ENCODE measurements at regions not wholly inside any gene's neighbourhood (a gene's known extent, or its start where the extent isn't known, plus 50 kb on each side); places are given as distances from the start of the nearest gene placed in this dataset.

DNA sequence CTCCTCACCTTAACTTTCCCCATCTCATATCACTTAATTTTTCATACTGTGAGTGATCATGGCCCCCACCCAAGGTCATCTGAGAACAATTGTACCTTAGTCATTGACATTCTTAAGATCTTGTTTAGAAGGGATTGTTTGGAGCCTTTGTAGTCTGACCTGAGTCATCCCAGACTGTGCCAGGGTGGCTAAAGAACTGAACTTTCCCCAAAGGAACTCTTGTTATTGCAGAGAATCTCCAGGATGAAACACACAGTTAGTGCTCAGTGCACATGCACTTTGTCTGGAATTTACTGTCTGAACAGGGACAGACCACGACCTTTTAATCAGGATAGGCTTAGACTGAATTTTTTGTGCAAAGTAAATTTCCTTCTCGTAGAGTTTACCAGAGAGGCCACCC, 112.6 kb upstream of the CCN2 start:
- ATAC-seq (replicated peaks in 1 of 4) (no peak), DNase-seq (no peak)
- POLR2A ChIA-PET: no interaction called here
- Histone ChIP-seq H3K4me3 (ENCODE audit: control insufficient read depth in 1 of 2, extremely low read depth in 1 of 2, low read length in 1 of 2) (no peak overlapping the region), H3K27ac (ENCODE audit: low read length) (no peak overlapping the region), H3K27me3 (replicated peaks in 1 of 2; ENCODE audit: control insufficient read depth in 2 of 2, extremely low read depth in 1 of 2, insufficient read depth in 2 of 2, low read length in 1 of 2) (no peaks in the 10 kb centered on the region), H3K36me3 (ENCODE audit: control insufficient read depth in 2 of 2, extremely low read depth in 1 of 2, insufficient read depth in 1 of 2, low read length in 1 of 2) (no peaks in the 10 kb centered on the region), H3K4me1 (ENCODE audit: control insufficient read depth in 1 of 2, extremely low read depth in 1 of 2, insufficient read depth in 2 of 2, low read length in 2 of 2) (no peaks in the 10 kb centered on the region), H3K9me3 (no peaks in the 10 kb centered on the region)
- Mint-ChIP-seq H3K9me3 (peaks cover 0 to 4% (median 0%) of the 10 kb centered on the region in 3 donors), H3K27ac (no peak overlapping the region), H3K36me3 (no peaks in the 10 kb centered on the region), H3K4me1 (no peaks in the 10 kb centered on the region), H3K4me3 (no peak overlapping the region), H3K27me3 (peaks cover 0 to 4% of the 10 kb centered on the region in 2 donors)
- CTCF ChIA-PET: no interaction called here
- WGBS (ENCODE audit: insufficient coverage): 67% methylated on average over 2 of the region's 2 CpGs

DNA sequence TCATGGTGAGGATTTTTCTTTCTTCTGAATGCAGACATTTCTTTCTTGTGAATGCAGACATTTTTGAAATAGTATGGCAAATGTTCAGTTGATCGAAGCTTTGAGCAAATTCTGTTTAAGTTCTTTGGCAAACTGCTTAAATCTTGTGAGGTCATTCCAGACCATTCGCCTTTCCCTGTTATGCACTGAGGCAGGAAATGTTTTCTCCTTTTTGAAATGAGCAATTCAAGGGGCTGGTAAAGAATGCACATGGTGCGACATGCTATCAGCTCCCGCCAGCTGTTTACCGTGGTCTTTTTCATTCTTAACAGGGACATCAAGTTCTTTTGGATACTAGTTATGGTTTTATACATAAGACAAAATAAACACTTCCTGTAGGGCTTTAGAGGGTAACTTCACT, 112.0 kb upstream of the CCN2 start:
- no peaks in the 10 kb centered on the region for H3K4me1 ChIP-seq (ENCODE audit: control insufficient read depth in 1 of 2, extremely low read depth in 1 of 2, insufficient read depth in 2 of 2, low read length in 2 of 2)
- Mint-ChIP-seq H3K4me3 (no peak overlapping the region), H3K36me3 (no peaks in the 10 kb centered on the region), H3K27ac (no peak overlapping the region), H3K9me3 (peaks cover 0 to 4% (median 0%) of the 10 kb centered on the region in 3 donors), H3K4me1 (no peaks in the 10 kb centered on the region), H3K27me3 (peaks cover 0 to 4% of the 10 kb centered on the region in 2 donors)
- no CpG with 5 or more reads among the region's 5 CpGs for WGBS (ENCODE audit: insufficient coverage)
- no peaks in the 10 kb centered on the region for H3K27me3 ChIP-seq (replicated peaks in 1 of 2; ENCODE audit: control insufficient read depth in 2 of 2, extremely low read depth in 1 of 2, insufficient read depth in 2 of 2, low read length in 1 of 2)
- DNase-seq (no peak), ATAC-seq (replicated peaks in 1 of 4) (no peak)
- no peaks in the 10 kb centered on the region for H3K9me3 ChIP-seq
- no peak overlapping the region for H3K4me3 ChIP-seq (ENCODE audit: control insufficient read depth in 1 of 2, extremely low read depth in 1 of 2, low read length in 1 of 2)
- CTCF ChIA-PET: no interaction called here
- no peak overlapping the region for H3K27ac ChIP-seq (ENCODE audit: low read length)
- H3K36me3 ChIP-seq (ENCODE audit: control insufficient read depth in 2 of 2, extremely low read depth in 1 of 2, insufficient read depth in 1 of 2, low read length in 1 of 2): no peaks in the 10 kb centered on the region
- POLR2A ChIA-PET: no interaction called here

DNA sequence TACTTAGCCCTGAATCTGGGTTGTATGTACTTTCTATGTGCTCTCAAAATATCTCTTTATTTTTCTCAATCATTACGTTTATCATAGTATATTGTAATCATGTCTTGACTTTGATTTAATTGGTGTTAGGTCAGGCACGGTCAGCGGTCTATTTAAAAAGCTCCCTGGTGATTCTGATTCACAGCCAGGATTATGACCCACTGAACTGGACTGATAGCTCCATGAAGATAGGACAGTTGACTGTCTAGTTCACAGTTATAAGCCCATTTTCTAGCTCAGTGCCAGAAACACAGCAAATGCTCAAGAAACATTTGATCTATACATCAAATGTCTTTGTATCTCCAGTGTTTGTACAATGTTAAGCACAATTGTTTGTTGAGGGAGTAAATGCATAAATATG, 111.5 kb upstream of the CCN2 start:
- WGBS (ENCODE audit: insufficient coverage): no CpG with 5 or more reads among the region's 3 CpGs

DNA sequence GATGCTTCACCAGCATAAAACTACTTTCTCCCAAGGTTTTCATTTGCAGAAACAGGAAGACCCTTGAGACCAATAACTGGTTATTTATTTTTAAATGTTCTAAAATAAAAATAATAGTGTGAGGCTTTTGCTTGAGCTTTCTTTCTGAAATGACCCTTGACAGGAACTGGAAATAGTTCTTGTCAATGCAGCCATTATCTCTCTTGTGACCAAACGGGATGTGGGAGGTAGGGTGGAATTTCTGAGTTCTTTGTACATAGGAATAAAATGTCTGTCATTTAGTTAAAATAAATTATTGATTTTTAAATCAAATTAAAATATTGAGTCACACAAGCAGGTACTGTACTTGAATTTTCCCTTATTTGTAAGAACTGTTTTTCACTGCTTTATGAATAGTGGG, 110.2 kb upstream of the CCN2 start:
- WGBS (ENCODE audit: insufficient coverage): no CpG with 5 or more reads among the region's 1 CpG
- H3K27ac ChIP-seq (ENCODE audit: low read length): no peak overlapping the region
- Mint-ChIP-seq H3K36me3 (no peaks in the 10 kb centered on the region), H3K27me3 (peaks cover 0 to 4% of the 10 kb centered on the region in 2 donors), H3K4me3 (no peak overlapping the region), H3K9me3 (peaks cover 0 to 7% (median 7%) of the 10 kb centered on the region in 3 donors), H3K27ac (no peak overlapping the region), H3K4me1 (no peaks in the 10 kb centered on the region)
- ChIA-PET POLR2A (interaction anchor here in 1 of 2 donors (0.6 kb wide), 1 partner anchor 75 kb away, joined by 3 read pairs; no protein-coding TSS in a partner anchor), CTCF (no interaction called here)
- H3K27me3 ChIP-seq (replicated peaks in 1 of 2; ENCODE audit: control insufficient read depth in 2 of 2, extremely low read depth in 1 of 2, insufficient read depth in 2 of 2, low read length in 1 of 2): no peaks in the 10 kb centered on the region
- no peak overlapping the region for H3K4me3 ChIP-seq (ENCODE audit: control insufficient read depth in 1 of 2, extremely low read depth in 1 of 2, low read length in 1 of 2)
- no peak for DNase-seq
- H3K4me1 ChIP-seq (ENCODE audit: control insufficient read depth in 1 of 2, extremely low read depth in 1 of 2, insufficient read depth in 2 of 2, low read length in 2 of 2): no peaks in the 10 kb centered on the region
- H3K9me3 ChIP-seq: no peaks in the 10 kb centered on the region
- no peaks in the 10 kb centered on the region for H3K36me3 ChIP-seq (ENCODE audit: control insufficient read depth in 2 of 2, extremely low read depth in 1 of 2, insufficient read depth in 1 of 2, low read length in 1 of 2)
- ATAC-seq (replicated peaks in 1 of 4): no peak

More for the DNA sequence above, 111.5 kb upstream of the CCN2 start:
- H3K9me3 Mint-ChIP-seq: peaks cover 0 to 4% (median 0%) of the 10 kb centered on the region in 3 donors
- Histone ChIP-seq H3K36me3 (ENCODE audit: control insufficient read depth in 2 of 2, extremely low read depth in 1 of 2, insufficient read depth in 1 of 2, low read length in 1 of 2) (no peaks in the 10 kb centered on the region), H3K27ac (ENCODE audit: low read length) (no peak overlapping the region), H3K9me3 (no peaks in the 10 kb centered on the region), H3K27me3 (replicated peaks in 1 of 2; ENCODE audit: control insufficient read depth in 2 of 2, extremely low read depth in 1 of 2, insufficient read depth in 2 of 2, low read length in 1 of 2) (no peaks in the 10 kb centered on the region), H3K4me1 (ENCODE audit: control insufficient read depth in 1 of 2, extremely low read depth in 1 of 2, insufficient read depth in 2 of 2, low read length in 2 of 2) (no peaks in the 10 kb centered on the region), H3K4me3 (ENCODE audit: control insufficient read depth in 1 of 2, extremely low read depth in 1 of 2, low read length in 1 of 2) (no peak overlapping the region)
- no peak for DNase-seq
- no peak for ATAC-seq (replicated peaks in 1 of 4)
- ChIA-PET POLR2A (no interaction called here), CTCF (no interaction called here)
- H3K4me1 Mint-ChIP-seq: no peaks in the 10 kb centered on the region
- H3K27me3 Mint-ChIP-seq: peaks cover 0 to 4% of the 10 kb centered on the region in 2 donors
- no peaks in the 10 kb centered on the region for H3K36me3 Mint-ChIP-seq
- H3K27ac Mint-ChIP-seq: no peak overlapping the region
- no peak overlapping the region for H3K4me3 Mint-ChIP-seq

DNA sequence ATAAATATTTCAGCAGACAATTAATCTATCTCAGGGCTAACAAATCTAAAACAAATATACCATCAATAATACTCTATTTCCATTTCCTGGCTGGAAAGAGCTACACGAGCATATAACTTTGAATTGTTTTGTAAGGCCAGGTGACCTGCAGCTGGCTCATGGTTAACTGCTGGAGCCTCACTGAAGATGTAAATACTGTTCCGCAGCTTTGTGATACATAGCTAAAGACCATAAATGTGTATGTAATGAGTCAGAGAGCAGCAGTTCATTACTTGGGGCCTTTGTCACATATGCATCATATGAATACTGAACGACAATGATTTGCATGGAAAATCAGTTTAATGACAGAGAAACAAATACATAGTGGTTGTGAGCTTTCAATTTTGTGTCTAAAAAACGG, 109.4 kb upstream of the CCN2 start:
- Mint-ChIP-seq H3K27me3 (peaks cover 0 to 4% of the 10 kb centered on the region in 2 donors), H3K4me1 (no peaks in the 10 kb centered on the region), H3K4me3 (no peak overlapping the region), H3K9me3 (peaks cover 0 to 7% (median 3%) of the 10 kb centered on the region in 3 donors), H3K36me3 (no peaks in the 10 kb centered on the region), H3K27ac (no peak overlapping the region)
- WGBS (ENCODE audit: insufficient coverage): 52% methylated on average over 2 of the region's 4 CpGs
- no peak for DNase-seq
- Histone ChIP-seq H3K27me3 (replicated peaks in 1 of 2; ENCODE audit: control insufficient read depth in 2 of 2, extremely low read depth in 1 of 2, insufficient read depth in 2 of 2, low read length in 1 of 2) (no peaks in the 10 kb centered on the region), H3K4me3 (ENCODE audit: control insufficient read depth in 1 of 2, extremely low read depth in 1 of 2, low read length in 1 of 2) (no peak overlapping the region), H3K4me1 (ENCODE audit: control insufficient read depth in 1 of 2, extremely low read depth in 1 of 2, insufficient read depth in 2 of 2, low read length in 2 of 2) (no peaks in the 10 kb centered on the region), H3K27ac (ENCODE audit: low read length) (no peak overlapping the region), H3K36me3 (ENCODE audit: control insufficient read depth in 2 of 2, extremely low read depth in 1 of 2, insufficient read depth in 1 of 2, low read length in 1 of 2) (no peaks in the 10 kb centered on the region), H3K9me3 (no peaks in the 10 kb centered on the region)
- ChIA-PET CTCF (no interaction called here), POLR2A (no interaction called here)
- no peak for ATAC-seq (replicated peaks in 1 of 4)

DNA sequence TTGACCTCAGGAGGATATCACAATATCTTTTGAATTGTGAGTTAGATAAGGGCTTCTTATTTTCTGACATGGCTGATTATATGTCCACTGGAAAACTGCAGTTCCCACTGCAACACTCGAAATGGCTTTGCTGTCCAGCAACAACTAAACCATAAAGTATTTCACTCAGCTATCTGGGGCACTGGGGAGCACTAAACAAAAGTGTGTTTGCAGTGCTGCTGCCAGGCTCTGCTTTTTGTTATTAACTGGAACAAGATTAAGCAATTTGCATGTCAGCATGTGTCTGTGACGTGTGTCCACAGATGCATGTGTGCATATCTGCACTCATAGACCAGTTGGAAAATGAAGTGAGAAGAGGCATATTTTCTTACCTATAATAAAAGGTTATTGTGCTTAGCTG, 107.8 kb upstream of the CCN2 start:
- ATAC-seq (replicated peaks in 1 of 4) (no peak), DNase-seq (no peak)
- H3K36me3 ChIP-seq (ENCODE audit: control insufficient read depth in 2 of 2, extremely low read depth in 1 of 2, insufficient read depth in 1 of 2, low read length in 1 of 2): no peaks in the 10 kb centered on the region
- no peaks in the 10 kb centered on the region for H3K9me3 ChIP-seq
- ChIA-PET CTCF (no interaction called here), POLR2A (no interaction called here)
- Mint-ChIP-seq H3K27me3 (peaks cover 0 to 4% of the 10 kb centered on the region in 2 donors), H3K36me3 (no peaks in the 10 kb centered on the region), H3K4me3 (no peak overlapping the region), H3K9me3 (peaks cover 0 to 7% (median 3%) of the 10 kb centered on the region in 3 donors), H3K4me1 (no peaks in the 10 kb centered on the region), H3K27ac (no peak overlapping the region)
- no peaks in the 10 kb centered on the region for H3K4me1 ChIP-seq (ENCODE audit: control insufficient read depth in 1 of 2, extremely low read depth in 1 of 2, insufficient read depth in 2 of 2, low read length in 2 of 2)
- H3K4me3 ChIP-seq (ENCODE audit: control insufficient read depth in 1 of 2, extremely low read depth in 1 of 2, low read length in 1 of 2): no peak overlapping the region
- no peak overlapping the region for H3K27ac ChIP-seq (ENCODE audit: low read length)
- H3K27me3 ChIP-seq (replicated peaks in 1 of 2; ENCODE audit: control insufficient read depth in 2 of 2, extremely low read depth in 1 of 2, insufficient read depth in 2 of 2, low read length in 1 of 2): no peaks in the 10 kb centered on the region
- WGBS (ENCODE audit: insufficient coverage): 50% methylated on average over 1 of the region's 2 CpGs

DNA sequence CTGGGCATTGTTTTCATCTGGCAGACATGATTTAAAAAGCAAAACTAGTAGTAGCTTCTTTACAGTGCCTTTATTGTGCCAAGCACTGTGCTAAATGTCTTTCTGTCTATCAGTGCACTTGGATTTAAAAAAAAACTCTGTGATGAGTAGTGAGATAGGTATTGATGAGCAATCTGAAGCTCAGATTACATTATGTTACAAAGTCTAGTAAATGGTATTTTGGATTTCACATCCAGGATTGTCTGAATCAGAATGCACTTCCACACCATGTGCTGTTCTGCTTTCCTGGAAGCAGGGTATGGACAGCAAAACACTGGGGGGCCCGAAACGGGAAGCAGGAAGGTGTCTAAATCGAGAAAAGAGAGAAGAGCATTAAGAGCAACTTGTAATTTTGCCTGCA, 103.4 kb upstream of the CCN2 start:
- Histone ChIP-seq H3K9me3 (no peaks in the 10 kb centered on the region), H3K36me3 (ENCODE audit: control insufficient read depth in 2 of 2, extremely low read depth in 1 of 2, insufficient read depth in 1 of 2, low read length in 1 of 2) (no peaks in the 10 kb centered on the region), H3K27me3 (replicated peaks in 1 of 2; ENCODE audit: control insufficient read depth in 2 of 2, extremely low read depth in 1 of 2, insufficient read depth in 2 of 2, low read length in 1 of 2) (no peaks in the 10 kb centered on the region), H3K4me1 (ENCODE audit: control insufficient read depth in 1 of 2, extremely low read depth in 1 of 2, insufficient read depth in 2 of 2, low read length in 2 of 2) (no peaks in the 10 kb centered on the region), H3K27ac (ENCODE audit: low read length) (no peak overlapping the region), H3K4me3 (ENCODE audit: control insufficient read depth in 1 of 2, extremely low read depth in 1 of 2, low read length in 1 of 2) (no peak overlapping the region)
- ChIA-PET CTCF (no interaction called here), POLR2A (no interaction called here)
- DNase-seq (no peak), ATAC-seq (replicated peaks in 1 of 4) (no peak)
- Mint-ChIP-seq H3K4me1 (no peaks in the 10 kb centered on the region), H3K27ac (no peak overlapping the region), H3K36me3 (no peaks in the 10 kb centered on the region), H3K9me3 (peaks cover 0 to 7% (median 3%) of the 10 kb centered on the region in 3 donors), H3K4me3 (no peak overlapping the region), H3K27me3 (no peaks in the 10 kb centered on the region)
- no CpG with 5 or more reads among the region's 3 CpGs for WGBS (ENCODE audit: insufficient coverage)

Data from T-cell (primary cell).